ENCODE measurements at regions not wholly inside any gene's neighbourhood (a gene's known extent, or its start where the extent isn't known, plus 50 kb on each side); places are given as distances from the start of the nearest gene placed in this dataset.

DNA sequence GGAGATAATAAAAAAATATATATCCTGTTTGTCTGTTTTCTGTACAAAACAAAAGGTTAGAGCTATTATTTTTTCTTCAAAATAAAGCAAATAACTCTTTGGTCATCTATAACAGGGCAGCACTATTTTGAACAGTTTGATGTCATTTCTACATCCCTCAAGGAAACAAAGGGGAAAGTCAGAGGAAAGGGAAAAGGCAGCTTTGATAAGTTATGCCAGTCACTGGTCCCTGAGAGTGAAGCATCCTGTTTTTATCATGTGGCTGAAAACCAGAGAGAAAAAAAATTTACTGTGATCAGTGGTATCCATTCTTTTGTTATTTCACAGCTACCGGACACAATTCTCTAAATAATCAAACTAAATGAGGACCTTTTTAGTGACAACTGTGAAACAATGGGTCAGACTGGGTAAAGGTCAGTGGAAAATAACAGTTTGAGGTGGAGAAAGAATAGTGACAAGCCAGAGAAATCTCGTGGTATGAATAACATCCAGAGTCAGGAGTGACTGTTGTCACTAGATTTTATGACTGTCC lies 356.0 kb downstream of the HDGFL1 start (continued):
- no peak for TF ChIP-seq ATF2 (CRISPR knock-in tag; IDR thresholded peaks at IDR 0.05)
- TF ChIP-seq ATF1 (CRISPR knock-in tag; IDR thresholded peaks at IDR 0.05): no peak
- TF ChIP-seq RFXAP (CRISPR knock-in tag; IDR thresholded peaks at IDR 0.05; ENCODE audit: borderline replicate concordance): no peak
- TF ChIP-seq, protein P1, sequence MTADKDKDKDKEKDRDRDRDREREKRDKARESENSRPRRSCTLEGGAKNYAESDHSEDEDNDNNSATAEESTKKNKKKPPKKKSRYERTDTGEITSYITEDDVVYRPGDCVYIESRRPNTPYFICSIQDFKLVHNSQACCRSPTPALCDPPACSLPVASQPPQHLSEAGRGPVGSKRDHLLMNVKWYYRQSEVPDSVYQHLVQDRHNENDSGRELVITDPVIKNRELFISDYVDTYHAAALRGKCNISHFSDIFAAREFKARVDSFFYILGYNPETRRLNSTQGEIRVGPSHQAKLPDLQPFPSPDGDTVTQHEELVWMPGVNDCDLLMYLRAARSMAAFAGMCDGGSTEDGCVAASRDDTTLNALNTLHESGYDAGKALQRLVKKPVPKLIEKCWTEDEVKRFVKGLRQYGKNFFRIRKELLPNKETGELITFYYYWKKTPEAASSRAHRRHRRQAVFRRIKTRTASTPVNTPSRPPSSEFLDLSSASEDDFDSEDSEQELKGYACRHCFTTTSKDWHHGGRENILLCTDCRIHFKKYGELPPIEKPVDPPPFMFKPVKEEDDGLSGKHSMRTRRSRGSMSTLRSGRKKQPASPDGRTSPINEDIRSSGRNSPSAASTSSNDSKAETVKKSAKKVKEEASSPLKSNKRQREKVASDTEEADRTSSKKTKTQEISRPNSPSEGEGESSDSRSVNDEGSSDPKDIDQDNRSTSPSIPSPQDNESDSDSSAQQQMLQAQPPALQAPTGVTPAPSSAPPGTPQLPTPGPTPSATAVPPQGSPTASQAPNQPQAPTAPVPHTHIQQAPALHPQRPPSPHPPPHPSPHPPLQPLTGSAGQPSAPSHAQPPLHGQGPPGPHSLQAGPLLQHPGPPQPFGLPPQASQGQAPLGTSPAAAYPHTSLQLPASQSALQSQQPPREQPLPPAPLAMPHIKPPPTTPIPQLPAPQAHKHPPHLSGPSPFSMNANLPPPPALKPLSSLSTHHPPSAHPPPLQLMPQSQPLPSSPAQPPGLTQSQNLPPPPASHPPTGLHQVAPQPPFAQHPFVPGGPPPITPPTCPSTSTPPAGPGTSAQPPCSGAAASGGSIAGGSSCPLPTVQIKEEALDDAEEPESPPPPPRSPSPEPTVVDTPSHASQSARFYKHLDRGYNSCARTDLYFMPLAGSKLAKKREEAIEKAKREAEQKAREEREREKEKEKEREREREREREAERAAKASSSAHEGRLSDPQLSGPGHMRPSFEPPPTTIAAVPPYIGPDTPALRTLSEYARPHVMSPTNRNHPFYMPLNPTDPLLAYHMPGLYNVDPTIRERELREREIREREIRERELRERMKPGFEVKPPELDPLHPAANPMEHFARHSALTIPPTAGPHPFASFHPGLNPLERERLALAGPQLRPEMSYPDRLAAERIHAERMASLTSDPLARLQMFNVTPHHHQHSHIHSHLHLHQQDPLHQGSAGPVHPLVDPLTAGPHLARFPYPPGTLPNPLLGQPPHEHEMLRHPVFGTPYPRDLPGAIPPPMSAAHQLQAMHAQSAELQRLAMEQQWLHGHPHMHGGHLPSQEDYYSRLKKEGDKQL (CRISPR knock-in tag; IDR thresholded peaks at IDR 0.05; ENCODE audit: low read depth): no peak

DNA sequence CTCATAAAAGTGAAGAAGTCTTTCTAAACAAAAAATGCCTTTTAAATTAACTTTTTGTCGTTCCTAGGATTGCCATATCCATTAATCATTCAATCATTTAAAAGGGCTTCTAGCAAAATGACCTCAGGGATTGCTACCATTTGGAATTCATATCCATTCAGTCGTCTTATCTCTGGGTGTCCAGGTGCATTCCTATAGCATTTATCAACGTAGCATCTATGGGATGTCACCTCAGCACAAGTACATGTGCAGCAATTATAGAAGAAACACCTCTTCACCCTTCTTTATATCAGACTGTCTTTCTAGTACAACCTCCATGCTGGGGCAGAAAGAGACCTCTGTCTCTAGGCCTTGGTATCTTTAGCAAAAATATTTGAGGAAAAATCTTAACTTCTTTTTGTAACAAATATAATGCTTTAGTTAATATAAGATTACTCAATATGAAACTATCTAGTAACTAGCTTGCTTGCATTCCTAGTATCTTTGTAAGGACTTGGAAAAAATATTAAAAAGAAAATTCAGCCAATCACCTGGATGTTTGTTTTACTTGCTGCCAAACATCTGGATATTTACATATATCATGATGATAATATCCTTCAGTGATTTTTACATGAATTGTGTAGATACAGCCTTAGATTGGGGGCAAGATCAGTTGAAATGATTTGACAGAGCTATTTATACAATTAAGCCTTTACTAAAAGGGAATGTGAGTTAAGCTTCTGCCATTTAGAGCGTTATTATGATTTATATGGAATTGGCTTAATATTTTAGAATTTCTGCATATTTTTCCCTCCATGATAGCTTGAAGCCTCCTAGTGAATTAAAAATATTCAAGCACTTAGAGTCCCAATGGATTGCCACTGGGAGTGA lies 356.8 kb downstream of the HDGFL1 start:
- no TSS peak for BruUV-seq (replicated peaks)
- Histone ChIP-seq H3K27ac (ENCODE audit: extremely low read length, insufficient read depth, low read length) (no peak overlapping the region), H3K4me2 (ENCODE audit: low read depth, low read length) (no peak overlapping the region), H3K9ac (ENCODE audit: insufficient read depth, low read depth, low read length) (no peak overlapping the region), H3K4me3 (replicated peaks in 1 of 3; ENCODE audit: insufficient read depth in 1 of 3, low read depth in 2 of 3, low read length in 3 of 3) (no peak overlapping the region), H3K27me3 (ENCODE audit: control insufficient read depth in 1 of 2, insufficient read depth in 2 of 2, low read length in 2 of 2) (no peaks in the 10 kb centered on the region), H2AFZ (ENCODE audit: low read length) (no peak overlapping the region), H3K79me2 (ENCODE audit: insufficient read depth, low read length) (no peaks in the 10 kb centered on the region), H3K4me1 (ENCODE audit: insufficient read depth, low read length) (no peaks in the 10 kb centered on the region), H4K20me1 (ENCODE audit: insufficient read depth, low read length) (no peaks in the 10 kb centered on the region), H3K36me3 (replicated peaks in 1 of 2; ENCODE audit: control insufficient read depth in 1 of 2, insufficient read depth in 2 of 2, low read length in 2 of 2) (no peaks in the 10 kb centered on the region), H3K9me3 (ENCODE audit: low read length) (peaks cover 82% of the 10 kb centered on the region)
- 0% methylated on average over 4 of the region's 4 CpGs for WGBS (ENCODE audit: low lambda C conversion rate)
- CTCF ChIA-PET (ENCODE audit: low intra/inter-chr PET ratio, low total read pairs): no interaction called here
- in situ Hi-C loops (cut with HindIII; ENCODE audit: extremely low pct_ligation_motif_present, low pct_unique_long_range_greater_than_20kb): no loop called here
- intact Hi-C loops (cut with micrococcal nuclease; ENCODE audit: unreplicated experiment): no loop called here
- DNase-seq (ENCODE audit: low spot score) (no peak), FAIRE-seq (no peak), ATAC-seq (no peak)
- POLR2A ChIA-PET: no interaction called here
- TF ChIP-seq ARID2 (CRISPR knock-in tag; IDR thresholded peaks at IDR 0.05; ENCODE audit: borderline replicate concordance) (no peak), KLF15 (CRISPR knock-in tag; IDR thresholded peaks at IDR 0.05; ENCODE audit: borderline replicate concordance) (no peak), ZMAT5 (CRISPR knock-in tag; IDR thresholded peaks at IDR 0.05; ENCODE audit: borderline replicate concordance, low read depth) (no peak), ZNF276 (CRISPR knock-in tag; IDR thresholded peaks at IDR 0.05; ENCODE audit: low read depth) (no peak), ZBTB20 (CRISPR knock-in tag; IDR thresholded peaks at IDR 0.05; ENCODE audit: borderline replicate concordance, low read depth) (no peak)
- TF ChIP-seq, protein P2, sequence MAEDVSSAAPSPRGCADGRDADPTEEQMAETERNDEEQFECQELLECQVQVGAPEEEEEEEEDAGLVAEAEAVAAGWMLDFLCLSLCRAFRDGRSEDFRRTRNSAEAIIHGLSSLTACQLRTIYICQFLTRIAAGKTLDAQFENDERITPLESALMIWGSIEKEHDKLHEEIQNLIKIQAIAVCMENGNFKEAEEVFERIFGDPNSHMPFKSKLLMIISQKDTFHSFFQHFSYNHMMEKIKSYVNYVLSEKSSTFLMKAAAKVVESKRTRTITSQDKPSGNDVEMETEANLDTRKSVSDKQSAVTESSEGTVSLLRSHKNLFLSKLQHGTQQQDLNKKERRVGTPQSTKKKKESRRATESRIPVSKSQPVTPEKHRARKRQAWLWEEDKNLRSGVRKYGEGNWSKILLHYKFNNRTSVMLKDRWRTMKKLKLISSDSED (CRISPR knock-in tag; IDR thresholded peaks at IDR 0.05): no peak

Data from HepG2 (cell line).